ENCODE measurements at regions not wholly inside any gene's neighbourhood (a gene's known extent, or its start where the extent isn't known, plus 50 kb on each side); places are given as distances from the start of the nearest gene placed in this dataset.

- no peak for TF ChIP-seq CTCF (IDR thresholded peaks at IDR 0.05)
- H3K27ac Mint-ChIP-seq (ENCODE audit: unreplicated experiment) = peak overlapping the region; percentile 84
- H3K9me3 Mint-ChIP-seq (ENCODE audit: low read depth) = peaks cover 10% of the 10 kb centered on the region
- no peak overlapping the region for H3K4me3 Mint-ChIP-seq (ENCODE audit: unreplicated experiment)
- no peak for DNase-seq (ENCODE audit: low spot score)
- peaks cover 21% of the 10 kb centered on the region for H3K4me1 Mint-ChIP-seq (ENCODE audit: low read depth)
- H3K36me3 Mint-ChIP-seq (ENCODE audit: low read depth) = no peaks in the 10 kb centered on the region
- no peaks in the 10 kb centered on the region for H3K27me3 Mint-ChIP-seq (ENCODE audit: low read depth)
These were observed 1478.6 kb upstream of the ACVR2A start for GRCh38 chr2:146366276-146366675.

GRCh38 chr2:146365041-146365440, 1479.8 kb upstream of the ACVR2A start:
- H3K36me3 Mint-ChIP-seq (ENCODE audit: low read depth) = no peaks in the 10 kb centered on the region
- peaks cover 7% of the 10 kb centered on the region for H3K9me3 Mint-ChIP-seq (ENCODE audit: low read depth)
- H3K4me1 Mint-ChIP-seq (ENCODE audit: low read depth) = peaks cover 9% of the 10 kb centered on the region
- no peak for DNase-seq (ENCODE audit: low spot score)
- no peak for TF ChIP-seq CTCF (IDR thresholded peaks at IDR 0.05)
- H3K4me3 Mint-ChIP-seq (ENCODE audit: unreplicated experiment) = no peak overlapping the region
- H3K27me3 Mint-ChIP-seq (ENCODE audit: low read depth) = no peaks in the 10 kb centered on the region
- H3K27ac Mint-ChIP-seq (ENCODE audit: unreplicated experiment) = no peak overlapping the region

- Mint-ChIP-seq H3K4me1 (ENCODE audit: low read depth) (peaks cover 7% of the 10 kb centered on the region), H3K36me3 (ENCODE audit: low read depth) (no peaks in the 10 kb centered on the region), H3K9me3 (ENCODE audit: low read depth) (peaks cover 9% of the 10 kb centered on the region), H3K4me3 (ENCODE audit: unreplicated experiment) (no peak overlapping the region), H3K27me3 (ENCODE audit: low read depth) (no peaks in the 10 kb centered on the region), H3K27ac (ENCODE audit: unreplicated experiment) (no peak overlapping the region)
- TF ChIP-seq CTCF (IDR thresholded peaks at IDR 0.05) = no peak
- no peak for DNase-seq (ENCODE audit: low spot score)
These were observed 1481.1 kb upstream of the ACVR2A start for GRCh38 chr2:146363731-146364130.

GRCh38 chr2:146351689-146352088, 1493.1 kb upstream of the ACVR2A start:
- Mint-ChIP-seq H3K4me3 (ENCODE audit: unreplicated experiment) (no peak overlapping the region), H3K9me3 (ENCODE audit: low read depth) (no peaks in the 10 kb centered on the region), H3K27ac (ENCODE audit: unreplicated experiment) (no peak overlapping the region), H3K36me3 (ENCODE audit: low read depth) (no peaks in the 10 kb centered on the region), H3K4me1 (ENCODE audit: low read depth) (no peaks in the 10 kb centered on the region), H3K27me3 (ENCODE audit: low read depth) (no peaks in the 10 kb centered on the region)
- DNase-seq (ENCODE audit: low spot score) = no peak
- TF ChIP-seq CTCF (IDR thresholded peaks at IDR 0.05) = no peak

GRCh38 chr2:146349334-146349733, 1495.5 kb upstream of the ACVR2A start:
- H3K27me3 Mint-ChIP-seq (ENCODE audit: low read depth) = no peaks in the 10 kb centered on the region
- no peaks in the 10 kb centered on the region for H3K36me3 Mint-ChIP-seq (ENCODE audit: low read depth)
- no peak overlapping the region for H3K4me3 Mint-ChIP-seq (ENCODE audit: unreplicated experiment)
- H3K27ac Mint-ChIP-seq (ENCODE audit: unreplicated experiment) = no peak overlapping the region
- no peak for TF ChIP-seq CTCF (IDR thresholded peaks at IDR 0.05)
- DNase-seq (ENCODE audit: low spot score) = no peak
- H3K4me1 Mint-ChIP-seq (ENCODE audit: low read depth) = no peaks in the 10 kb centered on the region
- H3K9me3 Mint-ChIP-seq (ENCODE audit: low read depth) = no peaks in the 10 kb centered on the region
